ENCODE measurements at regions not wholly inside any gene's neighbourhood (a gene's known extent, or its start where the extent isn't known, plus 50 kb on each side); places are given as distances from the start of the nearest gene placed in this dataset.

- TF ChIP-seq CTCF (IDR thresholded peaks at IDR 0.05; ENCODE audit: extremely low read depth, insufficient read depth, missing control alignments), result no peak
- DNase-seq (ENCODE audit: low spot score), result no peak
- in situ Hi-C loops (cut with MboI; ENCODE audit: low pct_unique_long_range_greater_than_20kb, low sequenced_read_pairs, unreplicated experiment), result no loop called here
Measured at GRCh38 chr20:55685841-55686240, 319.5 kb downstream of the CBLN4 start.

DNA sequence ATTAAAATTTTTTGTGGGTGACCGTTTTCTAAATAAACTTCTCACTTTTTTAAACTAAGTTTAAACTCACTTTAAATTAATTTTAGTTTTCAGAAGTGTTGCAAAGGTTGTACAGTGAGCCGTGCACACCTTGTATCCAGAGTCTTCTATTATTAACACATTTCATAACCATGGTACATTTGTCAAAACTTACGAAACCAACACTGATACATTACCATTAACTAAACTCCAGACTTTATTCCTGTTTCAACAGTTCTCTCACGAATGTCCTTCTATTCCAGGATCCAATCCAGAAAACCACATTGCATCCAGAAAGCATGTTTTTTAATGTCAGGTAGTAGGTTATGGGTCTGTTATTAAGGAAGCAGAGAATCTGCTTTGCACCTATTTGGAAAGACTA lies 319.9 kb downstream of the CBLN4 start:
- TF ChIP-seq CTCF (IDR thresholded peaks at IDR 0.05; ENCODE audit: extremely low read depth, insufficient read depth, missing control alignments), result no peak
- in situ Hi-C loops (cut with MboI; ENCODE audit: low pct_unique_long_range_greater_than_20kb, low sequenced_read_pairs, unreplicated experiment), result no loop called here
- DNase-seq (ENCODE audit: low spot score), result no peak

- no peak for DNase-seq (ENCODE audit: low spot score)
- in situ Hi-C loops (cut with MboI; ENCODE audit: low pct_unique_long_range_greater_than_20kb, low sequenced_read_pairs, unreplicated experiment), result no loop called here
- no peak for TF ChIP-seq CTCF (IDR thresholded peaks at IDR 0.05; ENCODE audit: extremely low read depth, insufficient read depth, missing control alignments)
Measured at GRCh38 chr20:55684578-55684977, 320.7 kb downstream of the CBLN4 start.

- in situ Hi-C loops (cut with MboI; ENCODE audit: low pct_unique_long_range_greater_than_20kb, low sequenced_read_pairs, unreplicated experiment), result no loop called here
- no peak for TF ChIP-seq CTCF (IDR thresholded peaks at IDR 0.05; ENCODE audit: extremely low read depth, insufficient read depth, missing control alignments)
- no peak for DNase-seq (ENCODE audit: low spot score)
Measured at GRCh38 chr20:55678970-55679667, 326.2 kb downstream of the CBLN4 start.

- in situ Hi-C loops (cut with MboI; ENCODE audit: low pct_unique_long_range_greater_than_20kb, low sequenced_read_pairs, unreplicated experiment), result no loop called here
- no peak for DNase-seq (ENCODE audit: low spot score)
- no peak for TF ChIP-seq CTCF (IDR thresholded peaks at IDR 0.05; ENCODE audit: extremely low read depth, insufficient read depth, missing control alignments)
Measured at GRCh38 chr20:55678126-55678525, 327.2 kb downstream of the CBLN4 start.

- DNase-seq (ENCODE audit: low spot score), result no peak
- in situ Hi-C loops (cut with MboI; ENCODE audit: low pct_unique_long_range_greater_than_20kb, low sequenced_read_pairs, unreplicated experiment), result no loop called here
- TF ChIP-seq CTCF (IDR thresholded peaks at IDR 0.05; ENCODE audit: extremely low read depth, insufficient read depth, missing control alignments), result no peak
Measured at GRCh38 chr20:55677011-55677410, 328.3 kb downstream of the CBLN4 start.

Data from GM13977 (cell line).